Neural progenitor cell (in vitro differentiated cells): ENCODE measurements at regions not wholly inside any gene's neighbourhood (a gene's known extent, or its start where the extent isn't known, plus 50 kb on each side); places are given as distances from the start of the nearest gene placed in this dataset.

Experiments
- CTCF ChIP-seq: fragments of 200-600 bp; sonication (generic); IDR thresholded peaks from 2 replicates; pipeline ENCODE4 v1.5.1; 2017; ENCODE audit warnings: antibody characterized with exemption, mild to moderate bottlenecking
- EZH2phosphoT487 ChIP-seq: fragments of 200-600 bp; sonication (generic); IDR thresholded peaks from 2 replicates; pipeline ENCODE4 v1.6.1; 2017; ENCODE audit warnings: antibody characterized with exemption

- TF ChIP-seq CTCF = no peak
- no peak for TF ChIP-seq EZH2phosphoT487
Measured at GRCh38 chr7:81506609-81507008, 263.2 kb downstream of the HGF start.
